Activated gamma-delta T cell treated with Interleukin-2 at 50 U/mL for 16 hours (primary cell): ENCODE measurements at regions not wholly inside any gene's neighbourhood (a gene's known extent, or its start where the extent isn't known, plus 50 kb on each side); places are given as distances from the start of the nearest gene placed in this dataset.

Experiments used
- DNase-seq: peaks from one replicate; pipeline ENCODE4 v3.0.0-alpha.2; 2020

GRCh38 chr3:10555263-10555662 lies 49.9 kb upstream of the ATP2B2 start:
- no peak for DNase-seq

GRCh38 chr3:10556312-10556711 lies 50.9 kb upstream of the ATP2B2 start:
- DNase-seq = no peak

GRCh38 chr3:10557250-10557649 lies 51.9 kb upstream of the ATP2B2 start:
- DNase-seq = no peak

- no peak for DNase-seq
Measured at GRCh38 chr3:10557781-10558373, 52.5 kb upstream of the ATP2B2 start.

- DNase-seq = no peak
Measured at GRCh38 chr3:10558736-10559135, 53.4 kb upstream of the ATP2B2 start.

GRCh38 chr3:10560060-10560861 lies 54.9 kb upstream of the ATP2B2 start:
- DNase-seq = no peak

GRCh38 chr3:10561162-10561945 lies 56.0 kb upstream of the ATP2B2 start:
- DNase-seq = no peak

GRCh38 chr3:10561946-10562560 lies 56.7 kb upstream of the ATP2B2 start:
- DNase-seq = no peak

- DNase-seq = no peak
Measured at GRCh38 chr3:10563396-10563795, 58.0 kb upstream of the ATP2B2 start.

- DNase-seq = no peak
Measured at GRCh38 chr3:10565814-10566213, 60.4 kb upstream of the ATP2B2 start.

- no peak for DNase-seq
Measured at GRCh38 chr3:10566451-10566850, 61.1 kb upstream of the ATP2B2 start.

GRCh38 chr3:10568549-10568948 lies 63.2 kb upstream of the ATP2B2 start:
- no peak for DNase-seq

GRCh38 chr3:10570196-10570946 lies 65.0 kb upstream of the ATP2B2 start:
- no peak for DNase-seq

GRCh38 chr3:10574101-10574620 lies 68.8 kb upstream of the ATP2B2 start:
- DNase-seq = no peak

GRCh38 chr3:10575601-10576160 lies 70.3 kb upstream of the ATP2B2 start:
- DNase-seq = no peak

GRCh38 chr3:10577486-10577885 lies 72.1 kb upstream of the ATP2B2 start:
- no peak for DNase-seq

- DNase-seq = no peak
Measured at GRCh38 chr3:10580426-10580825, 75.0 kb upstream of the ATP2B2 start.

- DNase-seq = no peak
Measured at GRCh38 chr3:10581251-10581650, 75.9 kb upstream of the ATP2B2 start.

GRCh38 chr3:10581716-10582115 lies 76.3 kb upstream of the ATP2B2 start:
- DNase-seq = no peak

- DNase-seq = no peak
Measured at GRCh38 chr3:10582733-10583132, 77.3 kb upstream of the ATP2B2 start.

- no peak for DNase-seq
Measured at GRCh38 chr3:10583798-10584708, 78.7 kb upstream of the ATP2B2 start.
